NB4 (cell line): ENCODE measurements at regions not wholly inside any gene's neighbourhood (a gene's known extent, or its start where the extent isn't known, plus 50 kb on each side); places are given as distances from the start of the nearest gene placed in this dataset.

Source experiments
- DNase-seq: peaks from one replicate; pipeline ENCODE4 v3.0.0; 2010; ENCODE audit warnings: low read depth
- H3K4me3 ChIP-seq: one replicate; pipeline ENCODE4 v1.5.1; 2011; ENCODE audit warnings: mild to moderate bottlenecking, low read depth, low read length, moderate library complexity
- MYC ChIP-seq: IDR thresholded peaks from 2 replicates; pipeline ENCODE4 v1.6.1; 2011; ENCODE audit warnings: low read depth, low read length
- POLR2A ChIP-seq: IDR thresholded peaks from 2 replicates; pipeline ENCODE4 v1.6.1; 2011; ENCODE audit warnings: mild to moderate bottlenecking; ENCODE audit not compliant: insufficient read length; ENCODE audit errors: extremely low read depth
- TF ChIP-seq, protein P1 (sequence below): IDR thresholded peaks from one replicate; pipeline ENCODE4 v1.5.1; 2012; ENCODE audit warnings: low read depth, low read length
- TF ChIP-seq, protein P2 (sequence below): IDR thresholded peaks from 2 replicates; pipeline ENCODE4 v1.6.1; 2011; ENCODE audit warnings: low read depth, low read length

DNA sequence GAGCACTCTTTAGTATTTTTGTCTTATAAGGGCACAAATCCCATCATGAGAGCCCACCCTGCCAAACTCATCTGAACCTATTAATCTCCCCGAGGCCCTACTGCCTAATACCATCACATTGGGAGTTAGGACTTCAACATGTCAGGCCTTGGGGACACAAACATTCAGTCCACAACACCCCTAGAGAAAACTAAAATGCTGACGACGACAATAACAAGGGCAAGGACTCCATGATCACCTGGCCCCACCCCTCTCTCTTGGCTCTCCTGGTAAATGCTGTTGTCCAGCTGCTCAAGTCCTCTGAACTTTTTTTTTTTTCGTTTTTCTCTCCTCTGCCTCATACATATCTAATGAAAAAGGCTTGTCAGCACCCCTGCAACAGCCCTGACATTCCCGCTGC, 118.8 kb upstream of the MKI67 start:
- H3K4me3 ChIP-seq = no peak overlapping the region
- TF ChIP-seq, protein P1, sequence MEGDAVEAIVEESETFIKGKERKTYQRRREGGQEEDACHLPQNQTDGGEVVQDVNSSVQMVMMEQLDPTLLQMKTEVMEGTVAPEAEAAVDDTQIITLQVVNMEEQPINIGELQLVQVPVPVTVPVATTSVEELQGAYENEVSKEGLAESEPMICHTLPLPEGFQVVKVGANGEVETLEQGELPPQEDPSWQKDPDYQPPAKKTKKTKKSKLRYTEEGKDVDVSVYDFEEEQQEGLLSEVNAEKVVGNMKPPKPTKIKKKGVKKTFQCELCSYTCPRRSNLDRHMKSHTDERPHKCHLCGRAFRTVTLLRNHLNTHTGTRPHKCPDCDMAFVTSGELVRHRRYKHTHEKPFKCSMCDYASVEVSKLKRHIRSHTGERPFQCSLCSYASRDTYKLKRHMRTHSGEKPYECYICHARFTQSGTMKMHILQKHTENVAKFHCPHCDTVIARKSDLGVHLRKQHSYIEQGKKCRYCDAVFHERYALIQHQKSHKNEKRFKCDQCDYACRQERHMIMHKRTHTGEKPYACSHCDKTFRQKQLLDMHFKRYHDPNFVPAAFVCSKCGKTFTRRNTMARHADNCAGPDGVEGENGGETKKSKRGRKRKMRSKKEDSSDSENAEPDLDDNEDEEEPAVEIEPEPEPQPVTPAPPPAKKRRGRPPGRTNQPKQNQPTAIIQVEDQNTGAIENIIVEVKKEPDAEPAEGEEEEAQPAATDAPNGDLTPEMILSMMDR = no peak
- TF ChIP-seq POLR2A = no peak
- TF ChIP-seq, protein P2, sequence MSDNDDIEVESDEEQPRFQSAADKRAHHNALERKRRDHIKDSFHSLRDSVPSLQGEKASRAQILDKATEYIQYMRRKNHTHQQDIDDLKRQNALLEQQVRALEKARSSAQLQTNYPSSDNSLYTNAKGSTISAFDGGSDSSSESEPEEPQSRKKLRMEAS = no peak
- no peak for TF ChIP-seq MYC
- no peak for DNase-seq

DNA sequence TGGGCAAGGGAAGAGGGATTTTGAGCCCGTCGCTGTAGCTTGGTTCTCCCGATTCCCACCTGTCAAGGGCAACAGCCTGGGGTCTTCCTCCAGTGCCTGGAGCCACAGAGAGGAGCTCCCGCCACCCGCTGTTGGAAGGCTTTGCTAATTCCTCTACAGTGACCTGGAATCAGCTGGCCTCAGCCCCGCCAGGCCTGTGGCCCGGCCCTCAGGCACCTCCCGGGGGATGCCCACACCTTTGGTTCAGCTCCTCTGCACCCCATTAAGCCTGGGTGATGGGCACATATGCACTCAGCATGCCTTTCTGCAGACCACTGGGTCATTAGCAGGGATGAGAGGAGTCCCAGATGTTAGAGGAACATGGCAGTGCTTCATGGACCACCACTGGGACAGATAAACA, 121.4 kb upstream of the MKI67 start:
- no peak overlapping the region for H3K4me3 ChIP-seq
- TF ChIP-seq POLR2A (no peak), MYC (no peak)
- TF ChIP-seq, protein P1 = no peak
- TF ChIP-seq, protein P2 = no peak
- no peak for DNase-seq

DNA sequence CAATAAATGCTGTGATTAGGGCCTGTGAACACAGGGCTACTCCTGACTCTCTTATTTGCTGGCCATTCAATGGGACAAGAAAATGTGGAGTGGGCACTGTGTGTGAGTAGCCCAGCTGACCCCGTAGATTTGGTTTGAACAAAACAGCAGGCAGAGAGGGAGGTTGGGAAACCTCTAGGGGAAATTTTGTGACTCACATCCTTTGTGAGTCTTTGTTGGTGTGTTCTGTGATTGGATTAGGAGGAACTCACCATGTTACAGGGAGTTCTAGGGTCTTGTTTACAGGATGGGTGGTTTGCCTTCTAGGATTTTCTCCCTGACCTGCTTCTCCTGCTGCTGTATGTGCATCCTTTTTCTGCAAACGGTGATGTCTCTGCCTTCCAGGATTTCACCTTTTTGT, 128.3 kb upstream of the MKI67 start:
- DNase-seq = peak; percentile 10
- no peak overlapping the region for H3K4me3 ChIP-seq
- TF ChIP-seq, protein P2 = no peak
- TF ChIP-seq, protein P1 = no peak
- TF ChIP-seq MYC (no peak), POLR2A (no peak)

DNA sequence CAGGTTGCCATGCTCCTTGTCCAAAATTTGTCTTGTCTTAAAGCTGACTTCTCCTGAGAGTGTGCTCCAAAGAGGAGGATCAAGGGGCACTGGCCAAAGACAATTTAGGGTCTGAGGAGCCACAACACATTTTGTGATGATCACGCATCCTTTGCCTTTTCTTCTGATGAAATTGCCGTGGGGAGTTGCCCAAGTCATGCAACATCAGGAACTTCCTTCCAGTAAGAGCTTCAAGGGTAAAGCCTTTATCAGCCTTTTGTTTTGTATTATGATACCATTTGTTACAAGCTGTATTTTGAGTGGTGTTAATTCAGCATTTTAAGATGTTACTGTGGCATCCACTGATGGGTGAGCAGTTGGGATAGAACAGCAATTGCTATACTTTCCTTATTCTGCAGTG, 131.2 kb upstream of the MKI67 start:
- no peak overlapping the region for H3K4me3 ChIP-seq
- TF ChIP-seq, protein P2 = no peak
- TF ChIP-seq MYC = no peak
- TF ChIP-seq, protein P1 = no peak
- no peak for DNase-seq

DNA sequence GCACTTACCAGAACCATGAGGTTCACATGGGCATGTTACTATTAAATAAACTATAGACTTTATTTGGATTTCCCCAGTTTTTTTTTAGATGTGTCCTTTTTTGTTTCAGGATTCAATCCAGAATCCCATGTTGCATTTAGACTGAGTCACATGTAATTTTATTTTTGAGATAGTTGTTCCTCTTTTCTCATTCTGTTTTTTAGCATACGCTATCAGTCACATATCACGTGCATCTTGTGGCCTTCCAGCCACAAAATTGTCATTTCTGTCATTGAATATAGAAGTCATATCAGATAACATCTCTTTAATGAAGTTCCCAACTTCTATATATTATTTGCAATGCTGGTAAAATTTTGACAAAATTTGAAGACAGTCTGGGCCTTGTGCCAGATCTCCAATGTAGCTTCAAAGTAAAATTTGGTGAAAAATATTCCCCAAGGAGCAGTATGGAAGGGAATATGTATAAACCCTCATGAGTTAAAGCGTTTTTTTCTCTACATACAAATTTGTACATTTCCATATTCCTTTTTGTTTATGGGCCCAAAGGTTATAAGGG, 132.3 kb upstream of the MKI67 start:
- no peak for TF ChIP-seq MYC
- TF ChIP-seq, protein P2 = 0 out of 2 replicates have a peak, but pooled peaks have one; percentile 29

DNA sequence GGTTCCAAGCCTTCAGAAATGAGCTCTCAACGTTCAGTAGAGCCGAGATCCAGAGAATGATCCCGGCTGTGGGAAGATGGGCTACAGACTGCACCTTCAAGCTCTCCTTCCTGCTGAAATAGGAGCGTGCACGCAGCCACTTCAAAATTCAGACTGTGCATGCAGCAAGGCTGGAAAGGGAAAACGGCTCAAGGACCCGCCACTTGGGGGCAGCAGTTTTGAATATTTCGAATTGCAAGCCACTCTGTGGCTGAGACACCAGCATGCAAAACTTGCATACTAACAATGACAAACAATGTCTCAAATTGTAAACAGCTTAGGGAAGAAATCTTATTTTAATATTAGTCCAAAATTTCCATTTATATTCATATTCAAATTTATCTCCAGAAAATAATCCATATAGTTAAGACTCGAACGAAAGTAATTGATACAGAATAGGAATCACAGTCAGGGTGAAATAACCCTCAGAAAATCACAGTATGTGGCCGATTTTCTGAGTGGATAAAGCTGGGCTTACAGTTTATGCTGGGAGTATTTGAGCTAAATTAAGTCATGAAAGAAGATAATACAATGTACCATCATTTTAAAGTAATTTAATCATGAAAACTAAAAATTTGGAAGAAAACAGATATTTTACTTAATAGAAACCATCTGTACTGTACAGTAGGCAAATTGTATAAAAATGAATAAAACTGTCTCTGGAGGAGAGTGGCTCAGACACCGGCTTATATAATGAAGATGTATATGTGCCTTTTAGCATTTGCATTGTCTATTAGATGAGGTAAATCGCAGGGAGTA, 137.9 kb upstream of the MKI67 start:
- TF ChIP-seq, protein P1 = peak; percentile 89
- TF ChIP-seq MYC (no peak), POLR2A (no peak)
- TF ChIP-seq, protein P2 = 0 out of 2 replicates have a peak, but pooled peaks have one; percentile 22
- DNase-seq = peak; percentile 66
- H3K4me3 ChIP-seq = no peak overlapping the region

More for the DNA sequence above, 132.3 kb upstream of the MKI67 start:
- H3K4me3 ChIP-seq = no peak overlapping the region
- no peak for DNase-seq
